ENCODE measurements at regions not wholly inside any gene's neighbourhood (a gene's known extent, or its start where the extent isn't known, plus 50 kb on each side); places are given as distances from the start of the nearest gene placed in this dataset.

DNA sequence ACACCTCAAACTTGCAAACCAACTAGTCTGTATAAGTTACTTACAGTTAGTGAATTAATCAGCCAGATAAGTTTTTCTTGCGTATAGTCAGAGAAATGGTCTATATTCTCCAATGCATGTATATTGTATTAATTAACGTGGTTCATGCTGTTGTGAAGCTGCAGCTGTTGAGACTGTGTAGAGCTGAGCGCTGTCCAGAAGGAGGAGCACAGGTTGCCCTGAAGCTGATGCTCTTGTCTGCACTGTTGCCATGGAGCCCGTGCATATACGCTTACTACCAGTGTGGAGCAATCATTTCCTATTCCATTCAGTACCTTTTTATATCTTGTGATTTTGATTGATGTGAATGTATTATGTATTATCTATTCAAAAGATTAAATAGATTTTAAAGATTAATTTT, 74.3 kb upstream of the ARID2 start:
- Histone ChIP-seq H3K4me2 (ENCODE audit: insufficient read depth, low read length) (no peak overlapping the region), H3K9ac (ENCODE audit: insufficient read depth in 1 of 2, low read depth in 2 of 2, low read length in 2 of 2) (no peak overlapping the region), H3K9me1 (ENCODE audit: control insufficient read depth, insufficient read depth, low read length) (no peaks in the 10 kb centered on the region), H3K36me3 (ENCODE audit: control insufficient read depth, insufficient read depth, low read length) (no peaks in the 10 kb centered on the region), H3K4me1 (replicated peaks in 1 of 2; ENCODE audit: control insufficient read depth in 2 of 2, insufficient read depth in 2 of 2, low read length in 2 of 2) (no peaks in the 10 kb centered on the region; a peak in 1 of 5 replicates), H2AFZ (ENCODE audit: low read depth, low read length) (no peak overlapping the region), H3K79me2 (ENCODE audit: control insufficient read depth, insufficient read depth, low read length) (no peaks in the 10 kb centered on the region), H3K9me3 (replicated peaks; ENCODE audit: control insufficient read depth, insufficient read depth, low read depth, low read length) (no peaks in the 10 kb centered on the region), H3K4me3 (no peak overlapping the region), H3K27ac (ENCODE audit: extremely low read depth, low read depth, low read length) (no peak overlapping the region), H4K20me1 (replicated peaks; ENCODE audit: control insufficient read depth, insufficient read depth, low read length) (no peaks in the 10 kb centered on the region), H3K27me3 (ENCODE audit: control insufficient read depth in 2 of 2, insufficient read depth in 2 of 2, low read length in 2 of 2) (peaks cover 0 to under 1% of the 10 kb centered on the region in 2 experiments; a peak in 2 of 5 replicates)
- BruUV-seq (replicated peaks): no TSS peak
- TF ChIP-seq ZNF140 (CRISPR knock-in tag; IDR thresholded peaks at IDR 0.05) (no peak), TSC22D4 (tag; IDR thresholded peaks at IDR 0.05) (no peak), CTCF (IDR thresholded peaks at IDR 0.05 in 2 of 3, conservative IDR thresholded peaks at IDR 0.05 in 1 of 3; ENCODE audit: insufficient read depth in 2 of 3, low read depth in 1 of 3, low read length in 3 of 3) (0 out of 6 replicates have a peak, but pooled peaks of 1 of the 3 experiments have one; percentile 5), ADNP (tag; IDR thresholded peaks at IDR 0.05) (no peak), GATAD2B (IDR thresholded peaks at IDR 0.05; ENCODE audit: borderline replicate concordance) (no peak), STAT5B (CRISPR knock-in tag; IDR thresholded peaks at IDR 0.05) (no peak), RFX1 (IDR thresholded peaks at IDR 0.05) (peak; percentile 59)
- ATAC-seq: peak; percentile 75
- no peak for FAIRE-seq
- WGBS (ENCODE audit: insufficient coverage, low coverage, missing lambda C conversion rate): 10% methylated on average over 5 of the region's 5 CpGs
- POLR2A ChIA-PET: interaction anchor here (1.1 to 1.2 kb wide), 2 partner anchors 9 to 12 kb away, joined by 3 read pairs; no protein-coding TSS in a partner anchor
- intact Hi-C loops (cut with micrococcal nuclease): no loop called here
- DNase-seq (ENCODE audit: extremely low read depth in 1 of 4, low spot score in 3 of 4): peak in 1 of 4 experiments; percentile 5
- CTCF ChIA-PET (ENCODE audit: low intra/inter-chr PET ratio): no interaction called here
- in situ Hi-C loops (cut with MboI): no loop called here

Measured in K562 (cell line).